GM12891 (cell line): ENCODE measurements at regions not wholly inside any gene's neighbourhood (a gene's known extent, or its start where the extent isn't known, plus 50 kb on each side); places are given as distances from the start of the nearest gene placed in this dataset.

Source experiments
- PAX5 ChIP-seq: IDR thresholded peaks from 2 replicates; pipeline ENCODE4 v1.6.1; 2011; ENCODE audit warnings: low read length, moderate library complexity, mild to moderate bottlenecking; ENCODE audit not compliant: insufficient read depth, severe bottlenecking
- POLR2A ChIP-seq: IDR thresholded peaks from 2 replicates; pipeline ENCODE4 v1.6.1; 2011; ENCODE audit warnings: low read depth, low read length, control low read depth
- POLR2AphosphoS5 ChIP-seq: IDR thresholded peaks from 2 replicates; pipeline ENCODE4 v1.6.1; 2011; ENCODE audit warnings: low read depth, low read length, control low read depth
- SPI1 ChIP-seq: IDR thresholded peaks from 2 replicates; pipeline ENCODE4 v1.6.1; 2011; ENCODE audit warnings: low read depth, low read length, control low read depth
- TAF1 ChIP-seq: IDR thresholded peaks from 2 replicates; pipeline ENCODE4 v1.6.1; 2011; ENCODE audit warnings: low read depth, low read length, control low read depth

- TF ChIP-seq POLR2A (no peak), POLR2AphosphoS5 (no peak), TAF1 (no peak), SPI1 (no peak), PAX5 (no peak)
These were observed 74.7 kb downstream of the COPS8 start for GRCh38 chr2:237160271-237160919.
